ENCODE measurements at regions not wholly inside any gene's neighbourhood (a gene's known extent, or its start where the extent isn't known, plus 50 kb on each side); places are given as distances from the start of the nearest gene placed in this dataset.

DNA sequence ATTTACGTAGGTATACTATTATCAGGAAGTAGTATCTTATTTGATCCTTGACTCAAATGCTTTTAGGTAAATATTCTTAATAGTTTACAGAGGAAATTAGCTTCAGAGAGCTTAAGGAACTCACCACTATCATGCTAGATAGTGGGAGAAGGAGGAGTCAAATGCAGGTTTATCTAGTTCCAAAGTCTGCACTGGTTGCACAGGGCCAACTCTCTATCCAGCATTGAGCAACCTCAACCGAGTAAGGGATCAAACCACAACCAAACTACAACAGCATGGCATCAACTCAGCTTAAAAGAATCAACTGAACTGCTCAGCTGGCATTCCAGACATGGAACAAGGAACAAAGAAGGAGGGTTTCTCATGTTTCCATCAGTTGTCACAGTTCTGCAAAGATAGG lies 306.0 kb downstream of the MAF start:
- no peak for DNase-seq

DNA sequence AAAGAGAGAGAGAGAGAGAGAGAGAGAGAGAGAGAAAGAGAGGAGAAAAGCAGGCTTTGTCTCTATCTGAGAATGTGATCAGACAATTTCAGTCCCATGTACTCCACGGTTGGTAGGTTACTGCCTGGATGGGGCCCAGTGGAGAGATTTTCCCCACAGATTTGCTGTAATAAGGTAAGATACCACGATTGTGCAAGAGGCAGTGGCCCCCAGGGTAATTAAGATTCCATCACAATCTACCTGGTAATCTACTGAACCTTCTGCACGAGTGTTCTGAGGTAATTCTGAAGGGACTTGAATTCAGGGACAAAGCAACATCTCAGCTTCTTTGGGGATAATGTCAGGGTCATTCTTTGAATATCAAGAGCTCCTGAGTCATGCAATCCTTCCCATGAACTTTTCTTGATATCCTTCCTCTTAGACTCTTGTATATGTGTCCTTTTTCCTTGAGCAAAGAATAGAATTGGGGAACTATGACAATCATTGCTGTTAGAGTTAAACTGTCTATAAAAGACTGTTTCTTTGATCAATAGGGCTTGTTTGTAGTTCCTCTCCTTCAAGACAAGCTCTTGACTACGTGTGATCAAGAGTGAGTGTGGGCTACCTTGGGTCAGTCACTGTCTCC lies 306.6 kb downstream of the MAF start:
- DNase-seq = no peak

DNA sequence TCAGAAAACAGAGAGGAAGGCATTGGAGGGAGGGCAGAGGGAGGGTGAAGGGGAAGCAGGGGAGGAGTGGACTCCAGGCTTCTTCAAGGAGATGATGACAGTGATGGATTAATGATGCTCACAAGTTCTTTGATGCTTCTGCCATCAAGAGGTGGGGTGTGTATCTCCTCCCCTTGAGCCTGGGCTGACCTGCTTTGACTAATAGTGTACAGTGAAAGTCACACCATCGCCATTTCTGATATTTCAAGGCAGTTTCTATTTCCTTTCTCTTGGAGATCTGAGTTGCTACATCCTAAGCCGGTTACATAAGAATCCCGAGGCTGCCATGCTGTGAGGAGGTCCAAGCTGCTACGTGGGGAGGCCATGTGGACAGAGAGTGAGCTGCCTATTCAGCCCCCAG lies 312.5 kb downstream of the MAF start:
- no peak for DNase-seq

DNA sequence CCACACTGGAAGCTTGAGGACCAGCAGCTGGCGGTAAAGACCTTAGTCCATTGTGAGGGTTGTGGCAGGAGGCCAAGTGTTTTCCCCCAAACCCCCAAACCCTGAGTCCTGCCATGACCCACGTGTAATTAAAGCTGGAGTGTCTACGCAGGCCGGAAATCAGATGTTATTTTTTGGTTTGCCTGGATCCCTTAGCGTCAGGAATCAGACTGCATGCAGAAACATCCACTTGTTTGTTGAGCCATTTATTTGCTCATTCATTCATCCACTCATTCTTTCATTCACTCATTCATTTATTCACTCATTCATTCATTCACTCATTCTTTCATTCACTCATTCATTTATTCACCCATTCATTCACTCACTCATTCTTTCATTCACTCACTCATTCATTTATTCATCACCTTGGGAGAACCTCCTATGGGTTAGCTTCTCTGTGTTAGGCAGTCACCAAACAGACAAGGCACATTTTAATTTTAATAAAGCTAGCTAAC lies 313.1 kb downstream of the MAF start:
- no peak for DNase-seq

DNA sequence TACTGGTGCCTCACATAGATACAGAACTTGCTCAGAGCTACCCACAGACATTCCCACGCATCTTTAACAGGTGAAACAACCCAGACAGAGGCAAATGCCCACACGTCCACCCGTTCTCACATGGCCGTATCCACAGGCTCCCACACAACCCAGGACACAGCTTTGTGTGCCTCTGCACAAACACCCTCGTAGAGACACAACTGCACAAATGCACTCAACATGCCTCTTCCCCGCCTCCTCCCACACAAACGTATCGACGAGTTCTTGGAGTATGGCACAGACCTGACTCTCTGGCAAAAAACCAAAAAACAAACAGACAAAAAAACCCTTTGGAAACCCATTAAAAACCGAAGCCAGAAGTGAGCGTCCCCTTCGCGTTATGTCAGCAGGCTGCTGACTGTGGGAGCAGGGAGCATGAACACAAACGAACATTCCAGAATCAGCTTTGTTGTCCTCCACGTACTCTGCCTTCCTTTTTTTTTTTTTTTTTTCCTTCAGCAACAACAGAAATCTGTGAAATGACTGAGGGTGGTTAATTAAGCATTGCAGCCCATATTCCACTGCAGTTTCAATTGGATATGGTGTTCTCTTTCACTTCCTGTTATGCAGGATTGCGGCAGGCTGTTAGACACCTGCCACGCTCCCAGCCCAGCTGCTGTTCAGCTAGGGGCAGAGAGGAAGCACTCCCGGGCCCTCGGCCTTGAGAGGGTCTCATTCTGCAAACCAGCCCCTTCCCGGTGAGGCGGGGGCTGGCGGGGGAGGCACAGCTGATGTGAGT lies 313.7 kb downstream of the MAF start:
- no peak for DNase-seq

DNA sequence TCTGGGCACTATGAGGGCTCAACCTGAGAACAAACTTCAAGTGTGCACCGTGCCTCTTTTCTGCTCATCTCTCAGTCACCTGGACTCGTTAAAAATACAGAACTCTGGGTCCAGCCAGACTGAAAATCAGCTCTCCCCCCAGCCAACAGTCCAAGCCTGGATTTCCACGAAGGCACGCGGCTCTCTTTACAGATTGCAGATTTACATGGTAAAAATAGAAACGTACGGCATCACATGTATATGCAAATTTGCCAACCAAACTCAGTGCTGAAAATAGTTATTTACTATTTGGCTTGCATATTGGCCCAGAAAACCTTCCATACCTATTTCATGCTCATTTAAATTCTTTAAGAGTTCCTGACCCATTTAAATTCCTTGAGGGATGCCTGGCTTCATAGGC lies 315.8 kb downstream of the MAF start:
- DNase-seq = no peak

DNA sequence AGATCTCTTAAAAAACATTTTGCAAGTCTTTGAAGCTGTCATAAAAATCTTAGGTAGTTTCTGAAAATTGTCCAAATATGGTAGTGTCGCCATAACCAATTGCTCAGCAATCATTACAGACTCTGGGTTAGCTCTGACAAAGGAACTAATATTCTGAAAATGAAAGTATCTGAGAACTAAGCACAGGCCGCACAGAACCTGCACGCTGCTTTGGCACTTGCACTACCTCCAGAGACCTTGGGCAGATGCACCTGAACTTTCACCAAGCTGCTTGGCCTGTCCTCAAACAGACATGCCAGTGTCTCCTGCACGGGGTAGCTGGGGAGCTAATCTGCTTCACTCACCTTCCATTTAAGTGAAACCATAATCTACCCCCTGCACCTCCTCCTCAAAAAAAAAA lies 317.0 kb downstream of the MAF start:
- no peak for DNase-seq

DNA sequence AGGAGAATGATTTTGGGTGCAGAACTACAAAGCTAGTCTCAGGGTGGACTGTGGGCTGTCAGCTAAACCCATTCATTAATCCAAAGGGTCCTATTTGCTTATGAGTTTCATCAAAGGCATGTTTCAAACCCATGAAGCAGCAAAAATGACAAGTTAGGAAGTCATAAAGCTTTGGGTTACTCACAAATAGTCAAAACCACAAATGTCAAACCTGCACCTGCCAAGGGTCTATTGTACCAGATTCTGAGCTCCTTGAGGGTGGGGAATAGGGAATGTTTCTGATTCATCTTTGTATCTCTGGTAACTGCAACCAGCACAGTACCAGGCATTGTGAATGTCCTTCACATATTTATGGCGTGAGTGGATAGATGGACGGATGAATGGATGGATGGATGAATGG lies 317.7 kb downstream of the MAF start:
- DNase-seq = no peak

DNA sequence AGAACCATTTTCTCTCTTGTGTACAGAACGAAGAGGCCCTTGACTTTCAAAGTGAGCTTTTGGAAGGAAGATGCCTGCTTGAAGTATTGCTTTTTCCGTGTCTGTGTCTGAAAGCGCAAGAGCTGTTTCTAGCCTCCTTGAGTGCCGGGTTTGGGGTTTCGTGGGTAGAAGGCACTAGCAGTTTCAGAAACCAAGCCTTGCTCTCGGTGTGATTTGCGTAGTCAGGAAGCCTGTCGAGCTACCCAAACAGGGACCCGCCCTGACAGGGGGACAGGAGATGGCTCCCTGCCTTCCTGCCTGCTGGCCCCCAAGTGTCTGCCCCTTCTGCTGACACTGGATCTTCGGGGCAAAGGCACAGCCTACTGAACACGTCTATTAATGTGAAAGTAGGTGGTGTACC lies 322.0 kb downstream of the MAF start:
- no peak for DNase-seq

DNA sequence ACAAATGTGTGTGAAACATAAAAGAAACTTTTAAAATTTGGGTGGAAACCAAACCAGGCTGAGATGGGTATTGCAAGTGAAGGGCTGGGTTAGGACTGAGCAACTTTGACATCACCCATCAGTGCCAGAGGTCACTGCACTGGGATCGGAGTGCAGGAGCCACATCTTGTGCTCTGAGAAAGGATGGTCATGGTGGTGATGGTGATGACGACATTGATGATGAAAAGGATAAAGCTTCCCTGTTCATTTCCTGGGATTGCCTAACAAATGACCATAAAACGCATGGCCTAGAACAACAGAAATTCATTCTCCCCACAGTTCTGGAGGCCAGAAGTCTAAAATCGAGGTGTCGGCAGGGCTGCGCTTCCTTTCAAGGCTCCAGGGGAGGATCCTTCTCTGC lies 324.0 kb downstream of the MAF start:
- DNase-seq = no peak

DNA sequence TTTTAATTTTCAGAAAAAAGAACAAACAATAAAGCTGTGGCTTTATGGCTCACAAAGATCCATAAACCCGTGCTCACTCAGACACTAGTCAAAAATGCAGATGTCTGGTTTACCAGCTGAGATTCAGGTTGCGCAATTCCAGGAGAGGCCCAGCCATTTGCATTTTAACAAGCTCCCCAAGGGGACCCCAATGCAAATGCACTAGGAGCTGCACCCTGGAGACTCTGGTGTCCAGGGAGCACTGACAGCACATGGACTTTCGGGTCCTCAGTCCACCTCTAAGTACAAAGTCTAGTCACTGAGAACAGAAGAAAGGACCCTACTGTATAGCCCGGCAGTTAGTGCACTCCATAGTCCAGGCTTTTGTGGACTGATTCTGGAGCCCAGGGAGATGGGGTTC lies 326.3 kb downstream of the MAF start:
- no peak for DNase-seq

DNA sequence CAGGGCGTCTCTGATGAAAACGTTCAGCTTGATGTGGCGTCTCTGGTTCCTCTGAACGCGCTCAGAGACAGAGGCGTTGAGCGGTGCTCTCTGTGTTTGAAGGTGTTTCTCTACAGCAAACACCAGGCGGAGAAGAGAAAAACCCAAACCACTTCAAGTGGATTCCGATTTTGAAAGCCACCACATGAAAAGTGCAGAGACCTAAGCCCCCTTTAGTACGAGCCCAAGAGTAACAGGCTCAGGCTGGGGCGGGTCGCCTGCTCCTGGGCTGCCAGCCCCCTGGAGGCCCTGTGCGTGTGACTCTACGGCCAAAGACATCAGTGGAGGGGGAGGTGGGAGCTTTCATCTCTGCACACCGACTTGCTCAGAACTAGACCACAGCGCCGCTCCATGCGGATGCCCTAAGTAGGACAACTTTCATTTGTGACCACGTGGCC lies 328.4 kb downstream of the MAF start:
- no peak for DNase-seq

DNA sequence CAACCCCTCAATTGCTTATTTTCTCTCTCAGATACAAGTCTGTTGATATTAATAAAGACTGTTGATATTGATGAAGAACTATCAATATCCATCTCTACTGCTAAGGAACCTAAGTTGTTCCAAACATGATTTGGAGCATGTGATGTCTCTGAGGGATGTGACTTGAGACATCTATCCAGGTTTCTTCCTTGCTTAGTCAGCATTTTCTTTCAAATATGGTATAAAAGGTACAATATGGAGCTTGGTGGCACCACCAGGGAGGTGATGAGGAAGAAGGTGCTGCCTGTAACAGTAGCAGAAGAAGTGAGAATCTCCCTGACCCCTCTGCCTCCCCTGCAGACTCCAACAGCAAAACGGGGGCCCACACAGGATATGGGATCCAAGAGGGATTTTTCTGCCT lies 329.0 kb downstream of the MAF start:
- DNase-seq = no peak

DNA sequence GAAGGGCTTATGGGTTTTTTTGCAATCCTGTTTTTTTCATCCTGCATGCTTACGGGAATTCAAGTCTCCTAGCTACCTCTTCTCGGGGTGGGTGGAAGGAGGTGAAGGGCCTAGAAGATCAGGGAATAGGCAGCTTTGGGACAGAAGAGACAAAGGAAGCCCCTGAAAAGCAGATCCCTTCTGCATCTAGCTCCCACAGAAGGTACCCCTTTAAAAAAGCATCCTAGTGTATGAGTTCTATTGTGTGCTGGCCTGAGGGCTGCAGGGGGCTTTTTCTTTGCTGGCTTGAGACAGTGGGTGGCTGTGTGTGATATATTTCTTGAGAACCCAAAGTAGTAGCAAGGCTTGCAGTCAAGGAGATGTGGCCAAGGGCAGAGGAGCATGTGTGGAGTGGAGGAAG lies 330.5 kb downstream of the MAF start:
- DNase-seq = no peak

DNA sequence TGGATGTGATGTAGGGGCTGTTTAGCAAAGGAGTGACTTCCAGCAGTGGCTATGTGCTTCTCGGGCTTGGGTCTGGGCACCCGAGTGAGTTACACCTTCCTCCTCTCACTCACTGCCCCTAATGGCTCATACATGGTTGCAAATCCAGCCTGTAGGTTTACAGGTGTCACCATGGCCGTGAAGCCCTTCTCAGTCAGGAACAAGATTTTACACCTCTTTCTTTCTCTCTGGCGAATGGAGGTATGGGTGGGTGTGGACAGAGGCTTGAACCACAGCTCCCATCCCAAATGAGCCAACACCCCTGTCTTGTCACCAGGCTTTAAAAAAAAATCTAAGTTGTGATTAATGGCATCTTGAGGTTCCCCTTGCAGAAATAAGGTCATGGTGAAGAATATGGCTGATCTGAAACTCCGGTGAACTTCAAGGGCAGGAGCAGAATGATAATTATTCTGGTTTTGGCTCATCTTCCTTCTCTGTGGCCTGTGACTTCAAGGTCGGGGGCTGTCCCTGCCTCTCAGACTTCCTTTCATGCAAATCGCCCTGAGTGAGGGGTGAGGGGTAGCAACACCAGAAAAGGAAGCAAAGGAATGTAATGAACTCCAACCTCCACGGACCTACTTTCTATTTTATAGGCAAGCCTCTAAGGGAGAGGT lies 331.2 kb downstream of the MAF start:
- no peak for DNase-seq

DNA sequence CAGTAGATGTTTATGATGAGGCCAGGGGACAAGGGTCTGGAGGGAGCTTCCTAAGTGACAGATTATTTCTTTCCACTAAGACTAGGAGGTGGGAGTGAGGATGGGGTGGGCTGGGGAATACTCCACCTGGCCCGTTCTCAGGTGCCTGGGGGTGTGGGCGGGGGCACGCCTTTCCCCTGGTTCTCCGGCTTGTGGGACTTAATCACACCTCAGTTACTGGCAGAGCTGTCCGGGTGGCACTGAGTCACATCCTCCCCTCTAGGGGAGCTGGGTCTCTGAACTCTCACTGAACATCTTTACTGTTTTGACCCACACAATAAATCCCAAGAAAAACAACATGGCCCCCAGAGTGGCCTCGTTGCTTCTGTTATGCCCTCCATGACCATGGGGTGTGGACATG lies 332.8 kb downstream of the MAF start:
- no peak for DNase-seq

DNA sequence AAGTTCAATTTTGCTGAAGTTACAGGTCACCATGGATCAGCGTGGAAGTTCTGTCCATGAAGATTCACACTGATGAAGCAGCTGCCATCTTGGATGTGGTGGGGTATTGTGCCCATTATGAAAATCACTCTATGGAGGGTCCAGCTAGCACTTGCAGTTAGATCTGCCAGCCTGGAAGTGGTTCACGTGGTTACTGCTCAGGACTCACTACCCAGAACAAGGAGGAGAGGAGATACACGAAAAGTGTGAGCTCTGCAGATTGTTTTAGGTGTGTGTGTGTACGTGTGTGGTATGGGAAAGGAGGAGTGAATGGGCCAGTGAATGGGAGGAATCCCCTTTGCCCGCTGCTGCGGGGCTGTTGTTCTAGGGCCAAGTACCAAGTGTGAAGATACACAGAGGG lies 333.4 kb downstream of the MAF start:
- no peak for DNase-seq

DNA sequence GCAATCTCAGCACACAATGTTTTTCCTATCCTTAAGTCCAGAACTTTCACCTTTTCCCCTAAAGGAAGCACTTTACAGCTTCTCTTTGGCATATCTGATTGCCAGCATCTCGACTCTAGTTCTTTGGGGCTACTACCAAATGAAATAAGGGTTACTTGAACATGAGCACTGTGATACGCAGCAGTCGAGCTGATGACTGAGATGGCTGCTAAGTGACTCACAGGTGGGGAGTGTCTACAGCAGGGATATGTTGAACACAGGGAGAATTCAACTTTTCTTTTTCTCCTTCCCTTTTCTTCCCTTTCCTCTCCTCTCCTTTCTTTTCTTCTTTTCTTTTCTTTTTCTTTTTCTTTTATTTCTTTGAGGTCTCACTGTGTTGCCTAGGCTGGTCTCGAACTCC lies 334.8 kb downstream of the MAF start:
- no peak for DNase-seq

DNA sequence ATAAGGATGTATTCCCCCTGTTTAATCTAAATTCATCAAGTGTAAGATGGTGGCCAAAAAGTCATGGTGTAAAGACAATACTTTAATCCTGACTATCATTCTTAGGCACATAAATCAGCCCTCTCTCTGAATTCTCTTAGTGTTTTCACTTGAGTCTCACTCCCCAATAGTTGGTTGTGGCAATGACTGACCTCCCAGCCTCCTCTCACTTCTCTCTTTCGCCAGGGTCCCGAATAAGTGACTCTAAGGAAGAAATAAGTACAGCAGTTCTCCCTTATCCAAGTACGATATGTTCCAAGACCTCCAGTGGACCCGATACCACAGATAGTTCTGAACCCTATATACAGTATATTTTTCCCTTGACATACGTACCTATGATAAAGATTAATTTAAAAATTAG lies 335.3 kb downstream of the MAF start:
- DNase-seq = no peak

DNA sequence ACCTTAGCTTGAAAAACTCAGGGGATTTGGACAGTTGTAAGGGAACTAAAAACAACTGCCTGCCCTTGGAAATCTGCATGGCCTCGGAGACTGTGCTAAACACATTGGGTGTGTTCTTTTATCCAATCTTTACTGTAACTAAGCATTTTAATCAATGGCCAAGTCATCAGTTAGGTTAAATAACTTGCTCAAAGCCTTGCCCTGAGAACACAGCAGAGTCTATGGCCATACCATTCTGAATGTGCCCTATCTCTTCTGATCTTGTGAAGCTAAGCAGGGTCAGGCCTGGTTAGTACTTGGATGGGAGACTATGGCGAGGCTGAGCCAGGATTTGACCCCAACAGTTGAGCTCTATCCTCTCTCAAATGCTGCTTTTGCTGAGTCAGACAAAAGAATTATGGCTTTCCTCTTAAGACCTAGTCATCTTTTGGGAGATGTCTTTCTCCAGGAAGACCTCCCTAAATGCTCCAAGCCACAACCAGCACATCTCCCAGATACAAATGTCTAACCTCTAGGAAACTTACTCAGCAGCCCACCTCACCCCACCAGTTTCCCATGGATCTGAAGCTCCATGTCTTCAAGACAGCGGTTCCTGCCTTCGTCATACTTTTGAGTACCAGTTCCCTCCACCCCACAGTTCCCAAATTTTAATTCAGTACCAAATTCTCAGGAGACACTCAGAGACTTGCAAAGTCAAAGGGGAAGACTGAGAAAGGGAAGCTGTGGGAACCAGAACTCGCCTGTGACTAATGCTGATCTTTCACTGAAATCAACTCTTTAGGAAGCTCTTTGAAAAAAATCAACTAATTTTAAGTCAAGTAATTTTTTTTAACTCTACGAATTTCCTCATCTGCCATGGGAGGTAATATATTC lies 336.1 kb downstream of the MAF start:
- no peak for DNase-seq

DNA sequence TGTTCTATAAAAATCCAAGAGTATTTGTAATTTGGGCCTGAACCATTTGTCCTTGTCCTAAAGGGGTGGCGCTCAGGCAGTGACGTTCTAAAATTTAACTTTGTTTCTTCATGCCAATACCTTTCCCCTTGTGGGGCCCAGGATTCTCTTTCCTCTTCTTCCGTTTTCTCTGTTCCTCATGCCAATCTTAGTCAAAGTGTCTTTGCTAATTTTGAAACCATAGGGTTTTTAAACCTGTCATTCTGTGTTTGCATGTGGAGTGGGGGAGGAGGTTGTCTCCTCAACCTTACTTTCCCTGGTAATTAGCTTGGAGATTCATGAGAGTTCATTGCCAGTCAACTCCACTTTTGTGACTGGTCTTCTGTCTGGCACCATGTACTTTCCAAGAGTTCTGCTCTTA lies 337.1 kb downstream of the MAF start:
- no peak for DNase-seq

Measured in GF-D8 (cell line).